CD14-positive monocyte (primary cell): ENCODE measurements at regions not wholly inside any gene's neighbourhood (a gene's known extent, or its start where the extent isn't known, plus 50 kb on each side); places are given as distances from the start of the nearest gene placed in this dataset.

Experiments used
- DNase-seq, 3 donors: peaks; one replicate each; pipeline ENCODE4 v3.0.0-alpha.2; 2011 to 2022
- H2AFZ ChIP-seq: 2 replicates; pipeline ENCODE4 v1.6.0; 2012; ENCODE audit warnings: mild to moderate bottlenecking, low read depth, low read length, inconsistent platforms; ENCODE audit not compliant: insufficient read depth, poor library complexity, severe bottlenecking
- H3K27ac ChIP-seq, 2 donors: 1 replicate in 1 of 2; 2 replicates in 1 of 2; pipeline ENCODE4 v1.5.1; 2012 to 2013; ENCODE audit warnings: low read length in 2 of 2, control low read depth in 1 of 2, inconsistent platforms in 1 of 2, low read depth in 1 of 2, mild to moderate bottlenecking in 1 of 2
- H3K27me3 ChIP-seq, 2 donors: one replicate each; pipeline versions ENCODE4 v1.6.0 to v1.6.1; 2011 to 2013; ENCODE audit warnings: low read length in 2 of 2; ENCODE audit not compliant: control insufficient read depth in 2 of 2, insufficient read depth in 2 of 2
- H3K36me3 ChIP-seq, 2 donors: replicated peaks in 1 of 2; 1 replicate in 1 of 2; 2 replicates in 1 of 2; pipeline versions ENCODE4 v1.5.1 to v1.6.1; 2012 to 2013; ENCODE audit warnings: low read length in 2 of 2, control low read depth in 1 of 2, inconsistent platforms in 1 of 2, mild to moderate bottlenecking in 1 of 2; ENCODE audit not compliant: insufficient read depth in 2 of 2, control insufficient read depth in 1 of 2
- H3K4me1 ChIP-seq, 2 donors: 1 replicate in 1 of 2; 2 replicates in 1 of 2; pipeline versions ENCODE4 v1.5.1 to v1.6.1; 2012 to 2013; ENCODE audit warnings: low read length in 2 of 2, control low read depth in 1 of 2, inconsistent platforms in 1 of 2, mild to moderate bottlenecking in 1 of 2, moderate library complexity in 1 of 2; ENCODE audit not compliant: insufficient read depth in 2 of 2, control insufficient read depth in 1 of 2
- H3K4me2 ChIP-seq: replicated peaks from 2 replicates; pipeline ENCODE3; 2012; ENCODE audit warnings: low read length, moderate library complexity, mild to moderate bottlenecking; ENCODE audit not compliant: poor library complexity, severe bottlenecking; ENCODE audit errors: extremely low read depth
- H3K4me3 ChIP-seq, 3 experiments: fragments of 200-600 bp in 1 of 3; sonication (generic) in 1 of 3; replicated peaks in 1 of 3; 1 replicate in 2 of 3; 2 replicates in 1 of 3; pipeline ENCODE4 v1.5.1; 2011 to 2013; ENCODE audit warnings: low read length in 3 of 3, mild to moderate bottlenecking in 3 of 3, control low read depth in 2 of 3, low read depth in 2 of 3, inconsistent platforms in 1 of 3, moderate library complexity in 1 of 3
- H3K79me2 ChIP-seq: 2 replicates; pipeline ENCODE4 v1.6.0; 2012; ENCODE audit warnings: mild to moderate bottlenecking, control low read depth, inconsistent platforms, low read length, moderate library complexity; ENCODE audit not compliant: insufficient read depth
- H3K9ac ChIP-seq: 2 replicates; pipeline ENCODE4 v1.6.0; 2017; ENCODE audit warnings: low read length, mild to moderate bottlenecking; ENCODE audit not compliant: insufficient read depth, poor library complexity, severe bottlenecking
- H3K9me3 ChIP-seq, 2 donors: replicated peaks in 1 of 2; 1 replicate in 1 of 2; 2 replicates in 1 of 2; pipeline versions ENCODE4 v1.5.1 to v1.6.1; 2012 to 2013; ENCODE audit warnings: low read length in 2 of 2, control low read depth in 1 of 2; ENCODE audit not compliant: control insufficient read depth in 1 of 2, insufficient read depth in 1 of 2
- H4K20me1 ChIP-seq: 2 replicates; pipeline ENCODE4 v1.6.0; 2012; ENCODE audit warnings: mild to moderate bottlenecking, low read length, control low read depth, moderate library complexity; ENCODE audit not compliant: insufficient read depth
- H3K27ac Mint-ChIP-seq, 7 donors: one replicate each; pipeline ENCODE4 v1.8.0; 2020; ENCODE audit warnings: mild to moderate bottlenecking in 7 of 7, mixed read lengths in 7 of 7, moderate library complexity in 6 of 7, inconsistent platforms in 2 of 7
- H3K27me3 Mint-ChIP-seq, 3 donors: one replicate each; pipeline ENCODE4 v1.8.0; 2021 to 2022; ENCODE audit warnings: low read depth in 3 of 3, mild to moderate bottlenecking in 3 of 3, mixed read lengths in 3 of 3, moderate library complexity in 3 of 3, inconsistent platforms in 1 of 3
- H3K36me3 Mint-ChIP-seq, 2 donors: one replicate each; pipeline ENCODE4 v1.8.0; 2020; ENCODE audit warnings: mixed read lengths in 2 of 2, inconsistent platforms in 1 of 2, mild to moderate bottlenecking in 1 of 2
- H3K4me1 Mint-ChIP-seq: one replicate; pipeline ENCODE4 v1.8.0; 2020; ENCODE audit warnings: mild to moderate bottlenecking, mixed read lengths
- H3K4me3 Mint-ChIP-seq, 2 donors: one replicate each; pipeline ENCODE4 v1.8.0; 2020; ENCODE audit warnings: mild to moderate bottlenecking in 2 of 2, mixed read lengths in 2 of 2, moderate library complexity in 1 of 2
- H3K9me3 Mint-ChIP-seq, 7 donors: one replicate each; pipeline ENCODE4 v1.8.0; 2020 to 2022; ENCODE audit warnings: mixed read lengths in 7 of 7, mild to moderate bottlenecking in 6 of 7, moderate library complexity in 6 of 7, inconsistent platforms in 2 of 7
- WGBS: methylation state at CpG from one replicate; pipeline ENCODE4 v1.1.5; 2013; ENCODE audit warnings: missing lambda C conversion rate; ENCODE audit not compliant: insufficient coverage; 5-methylcytosine and 5-hydroxymethylcytosine counted together
- intact Hi-C, 2 donors: fragments of 100-400 bp; cut with micrococcal nuclease; formaldehyde crosslinking; loops; one replicate each; pipeline versions ENCODE4 v1.15.0 to v1.15.1; 2023
- TF ChIP-seq, protein P1 (sequence below): fragments of 200-600 bp; IDR thresholded peaks from one replicate; pipeline ENCODE4 v1.8.0; 2022; ENCODE audit warnings: antibody characterized with exemption, mild to moderate bottlenecking

- intact Hi-C loops: no loop called here
- Histone ChIP-seq H3K4me1 (peaks cover 15 to 18% of the 10 kb centered on the region in 2 donors), H3K36me3 (no peaks in the 10 kb centered on the region), H3K9ac (no peak overlapping the region), H3K4me3 (peak overlapping the region in 1 of 3 experiments; percentile 4), H3K27me3 (peaks cover 12 to 14% of the 10 kb centered on the region in 2 donors), H3K79me2 (no peaks in the 10 kb centered on the region), H3K9me3 (no peaks in the 10 kb centered on the region), H4K20me1 (no peaks in the 10 kb centered on the region), H3K27ac (no peak overlapping the region), H3K4me2 (no peak overlapping the region), H2AFZ (no peak overlapping the region)
- H3K9me3 Mint-ChIP-seq: peaks cover 0 to 2% (median 0%) of the 10 kb centered on the region in 7 donors
- H3K27me3 Mint-ChIP-seq: peaks cover 14 to 23% (median 15%) of the 10 kb centered on the region in 3 donors
- DNase-seq: no peak
- H3K4me1 Mint-ChIP-seq: peaks cover 21% of the 10 kb centered on the region
- TF ChIP-seq, protein P1, sequence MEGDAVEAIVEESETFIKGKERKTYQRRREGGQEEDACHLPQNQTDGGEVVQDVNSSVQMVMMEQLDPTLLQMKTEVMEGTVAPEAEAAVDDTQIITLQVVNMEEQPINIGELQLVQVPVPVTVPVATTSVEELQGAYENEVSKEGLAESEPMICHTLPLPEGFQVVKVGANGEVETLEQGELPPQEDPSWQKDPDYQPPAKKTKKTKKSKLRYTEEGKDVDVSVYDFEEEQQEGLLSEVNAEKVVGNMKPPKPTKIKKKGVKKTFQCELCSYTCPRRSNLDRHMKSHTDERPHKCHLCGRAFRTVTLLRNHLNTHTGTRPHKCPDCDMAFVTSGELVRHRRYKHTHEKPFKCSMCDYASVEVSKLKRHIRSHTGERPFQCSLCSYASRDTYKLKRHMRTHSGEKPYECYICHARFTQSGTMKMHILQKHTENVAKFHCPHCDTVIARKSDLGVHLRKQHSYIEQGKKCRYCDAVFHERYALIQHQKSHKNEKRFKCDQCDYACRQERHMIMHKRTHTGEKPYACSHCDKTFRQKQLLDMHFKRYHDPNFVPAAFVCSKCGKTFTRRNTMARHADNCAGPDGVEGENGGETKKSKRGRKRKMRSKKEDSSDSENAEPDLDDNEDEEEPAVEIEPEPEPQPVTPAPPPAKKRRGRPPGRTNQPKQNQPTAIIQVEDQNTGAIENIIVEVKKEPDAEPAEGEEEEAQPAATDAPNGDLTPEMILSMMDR: no peak
- no CpG with 5 or more reads among the region's 5 CpGs for WGBS
- no peak overlapping the region for H3K4me3 Mint-ChIP-seq
- peak overlapping the region in 1 of 7 donors; percentile 64 for H3K27ac Mint-ChIP-seq
- no peaks in the 10 kb centered on the region for H3K36me3 Mint-ChIP-seq
Measured at GRCh38 chr4:14865031-14865366, 137.3 kb upstream of the CPEB2 start.

DNA sequence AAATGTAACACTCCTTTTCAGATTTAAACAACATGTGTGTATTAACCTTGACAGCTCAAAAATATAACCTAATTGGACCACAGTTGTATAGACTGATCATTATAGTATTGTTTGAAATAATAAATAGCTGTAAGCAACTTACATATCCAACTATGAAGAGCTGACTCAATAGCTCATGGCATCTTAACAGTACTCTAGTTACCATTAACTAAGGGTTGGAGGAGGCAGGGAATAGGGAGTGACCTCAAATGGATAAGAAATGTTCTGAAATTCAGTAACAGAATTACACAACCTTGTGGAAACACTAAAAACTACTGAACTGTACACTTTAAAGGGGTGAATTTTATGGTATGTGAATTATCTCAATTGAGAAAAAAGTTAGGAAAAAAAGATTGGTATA is 136.5 kb upstream of the CPEB2 start:
- no peaks in the 10 kb centered on the region for H3K9me3 ChIP-seq
- TF ChIP-seq, protein P1: no peak
- no peaks in the 10 kb centered on the region for H4K20me1 ChIP-seq
- H3K27ac Mint-ChIP-seq: no peak overlapping the region
- H3K27me3 Mint-ChIP-seq: peaks cover 11 to 23% (median 15%) of the 10 kb centered on the region in 3 donors
- no peak overlapping the region for H3K27ac ChIP-seq
- no peak overlapping the region for H3K9ac ChIP-seq
- no peak overlapping the region for H3K4me2 ChIP-seq
- peaks cover 15 to 18% of the 10 kb centered on the region in 2 donors for H3K4me1 ChIP-seq
- H3K27me3 ChIP-seq: peaks cover 12 to 14% of the 10 kb centered on the region in 2 donors
- DNase-seq: no peak
- H3K4me1 Mint-ChIP-seq: peaks cover 21% of the 10 kb centered on the region
- no peak overlapping the region for H2AFZ ChIP-seq
- H3K9me3 Mint-ChIP-seq: peaks cover 0 to 2% (median 0%) of the 10 kb centered on the region in 7 donors
- no peaks in the 10 kb centered on the region for H3K36me3 Mint-ChIP-seq
- no peaks in the 10 kb centered on the region for H3K79me2 ChIP-seq
- H3K4me3 ChIP-seq: no peak overlapping the region
- intact Hi-C loops: no loop called here
- H3K36me3 ChIP-seq: no peaks in the 10 kb centered on the region
- no peak overlapping the region for H3K4me3 Mint-ChIP-seq
